H9 (cell line): ENCODE measurements at regions not wholly inside any gene's neighbourhood (a gene's known extent, or its start where the extent isn't known, plus 50 kb on each side); places are given as distances from the start of the nearest gene placed in this dataset.

ENCODE experiments used
- DNase-seq: peaks from one replicate; pipeline ENCODE4 v3.0.0-alpha.2; 2017
- H2AFZ ChIP-seq: one replicate; pipeline ENCODE4 v1.6.1; 2013; ENCODE audit warnings: mild to moderate bottlenecking, low read length, control low read depth, moderate library complexity
- H2AK5ac ChIP-seq: 2 replicates; pipeline ENCODE4 v1.6.1; 2013; ENCODE audit warnings: low read length, control low read depth, mixed read lengths; ENCODE audit not compliant: insufficient read length
- H2BK120ac ChIP-seq: one replicate; pipeline ENCODE4 v1.6.1; 2013; ENCODE audit warnings: low read depth, mild to moderate bottlenecking, low read length, control low read depth, inconsistent platforms; ENCODE audit not compliant: poor library complexity, severe bottlenecking
- H2BK12ac ChIP-seq: 2 replicates; pipeline ENCODE4 v1.6.1; 2013; ENCODE audit warnings: low read length, control low read depth, mixed read lengths, low read depth; ENCODE audit not compliant: insufficient read length
- H2BK15ac ChIP-seq: 2 replicates; pipeline ENCODE4 v1.6.1; 2013; ENCODE audit warnings: low read depth, low read length, control low read depth
- H2BK20ac ChIP-seq: one replicate; pipeline ENCODE4 v1.6.1; 2013; ENCODE audit warnings: low read depth, mild to moderate bottlenecking, low read length, control low read depth, inconsistent platforms; ENCODE audit not compliant: poor library complexity, severe bottlenecking
- H2BK5ac ChIP-seq: 2 replicates; pipeline ENCODE4 v1.6.1; 2013; ENCODE audit warnings: low read length, control low read depth, mixed read lengths; ENCODE audit not compliant: insufficient read length
- H3K14ac ChIP-seq: 2 replicates; pipeline ENCODE4 v1.6.1; 2013; ENCODE audit warnings: low read length, control low read depth; ENCODE audit not compliant: insufficient read depth
- H3K18ac ChIP-seq: 2 replicates; pipeline ENCODE4 v1.6.1; 2013; ENCODE audit warnings: low read depth, mild to moderate bottlenecking, mixed read lengths, low read length, control low read depth; ENCODE audit not compliant: insufficient read length
- H3K23ac ChIP-seq: 2 replicates; pipeline ENCODE4 v1.6.1; 2013; ENCODE audit warnings: low read length, control low read depth, mixed read lengths, low read depth; ENCODE audit not compliant: insufficient read length
- H3K23me2 ChIP-seq: 2 replicates; pipeline ENCODE4 v1.6.1; 2013; ENCODE audit warnings: low read depth, mild to moderate bottlenecking, mixed read lengths, low read length, control low read depth; ENCODE audit not compliant: insufficient read length, poor library complexity, severe bottlenecking
- H3K27ac ChIP-seq: 2 replicates; pipeline ENCODE4 v1.5.1; 2013; ENCODE audit warnings: low read length, control low read depth, mixed read lengths, low read depth; ENCODE audit not compliant: insufficient read length
- H3K27me3 ChIP-seq: 2 replicates; pipeline ENCODE4 v1.6.1; 2013; ENCODE audit warnings: low read length, control low read depth, inconsistent platforms; ENCODE audit not compliant: insufficient read depth
- H3K4ac ChIP-seq: 2 replicates; pipeline ENCODE4 v1.6.1; 2013; ENCODE audit warnings: low read depth, mild to moderate bottlenecking, control low read depth, inconsistent platforms, low read length, moderate library complexity
- H3K4me1 ChIP-seq: 2 replicates; pipeline ENCODE4 v1.6.1; 2013; ENCODE audit warnings: low read length, control low read depth, inconsistent platforms; ENCODE audit not compliant: insufficient read depth
- H3K4me2 ChIP-seq: 2 replicates; pipeline ENCODE4 v1.6.1; 2013; ENCODE audit warnings: low read length, control low read depth, mixed read lengths; ENCODE audit not compliant: insufficient read length, insufficient read depth
- H3K56ac ChIP-seq: 2 replicates; pipeline ENCODE4 v1.6.1; 2013; ENCODE audit warnings: low read depth, mild to moderate bottlenecking, mixed read lengths, low read length, control low read depth; ENCODE audit not compliant: insufficient read length
- H3K79me1 ChIP-seq: 2 replicates; pipeline ENCODE4 v1.6.1; 2013; ENCODE audit warnings: low read depth, mild to moderate bottlenecking, moderate library complexity, low read length, control low read depth, inconsistent platforms; ENCODE audit not compliant: insufficient read depth, poor library complexity, severe bottlenecking
- H3K79me2 ChIP-seq: 2 replicates; pipeline ENCODE4 v1.6.1; 2013; ENCODE audit warnings: low read length, control low read depth, inconsistent platforms; ENCODE audit not compliant: insufficient read depth
- H3K9ac ChIP-seq: 2 replicates; pipeline ENCODE4 v1.6.1; 2013; ENCODE audit warnings: low read length, control low read depth, mixed read lengths; ENCODE audit not compliant: insufficient read length; ENCODE audit errors: extremely low read depth
- H3K9me3 ChIP-seq: one replicate; pipeline ENCODE4 v1.6.1; 2013; ENCODE audit warnings: low read depth, low read length, inconsistent platforms; ENCODE audit not compliant: control insufficient read depth
- H3T11ph ChIP-seq: one replicate; pipeline ENCODE4 v1.6.1; 2013; ENCODE audit warnings: mild to moderate bottlenecking, low read length, control low read depth, inconsistent platforms
- H4K20me1 ChIP-seq: one replicate; pipeline ENCODE4 v1.6.1; 2013; ENCODE audit not compliant: control insufficient read depth, insufficient read length, insufficient read depth
- H4K5ac ChIP-seq: 2 replicates; pipeline ENCODE4 v1.6.1; 2013; ENCODE audit warnings: low read depth, mild to moderate bottlenecking, mixed read lengths, low read length, control low read depth; ENCODE audit not compliant: insufficient read length
- H4K8ac ChIP-seq: replicated peaks from 2 replicates; pipeline ENCODE4 v1.6.1; 2013; ENCODE audit warnings: low read length, control low read depth, mixed read lengths, low read depth; ENCODE audit not compliant: insufficient read length
- H4K91ac ChIP-seq: 2 replicates; pipeline ENCODE4 v1.6.1; 2013; ENCODE audit warnings: low read depth, mild to moderate bottlenecking, moderate library complexity, mixed read lengths, low read length, control low read depth; ENCODE audit not compliant: insufficient read length
- H3K27ac Mint-ChIP-seq, 3 experiments: 2 replicates in 2 of 3; 3 replicates in 1 of 3; pipeline ENCODE4 v1.8.0; 2020 to 2021; ENCODE audit warnings: mixed read lengths in 3 of 3, mild to moderate bottlenecking in 1 of 3, moderate library complexity in 1 of 3
- H3K27me3 Mint-ChIP-seq: 2 replicates; pipeline ENCODE4 v1.8.0; 2021; ENCODE audit warnings: low read depth, mild to moderate bottlenecking, moderate library complexity, mixed read lengths
- H3K36me3 Mint-ChIP-seq, 3 experiments: 2 replicates in 2 of 3; 3 replicates in 1 of 3; pipeline ENCODE4 v1.8.0; 2020 to 2021; ENCODE audit warnings: low read depth in 3 of 3, mixed read lengths in 3 of 3; ENCODE audit not compliant: insufficient read depth in 1 of 3
- H3K4me1 Mint-ChIP-seq, 2 experiments: 2 replicates each; pipeline ENCODE4 v1.8.0; 2020; ENCODE audit warnings: mixed read lengths in 2 of 2
- H3K4me3 Mint-ChIP-seq, 2 experiments: 2 replicates in 1 of 2; 3 replicates in 1 of 2; pipeline ENCODE4 v1.8.0; 2020 to 2021; ENCODE audit warnings: mild to moderate bottlenecking in 2 of 2, mixed read lengths in 2 of 2, moderate library complexity in 1 of 2
- H3K9me3 Mint-ChIP-seq, 2 experiments: 2 replicates in 1 of 2; 3 replicates in 1 of 2; pipeline ENCODE4 v1.8.0; 2020; ENCODE audit warnings: mild to moderate bottlenecking in 2 of 2, mixed read lengths in 2 of 2, moderate library complexity in 1 of 2
- CTCF ChIP-seq: fragments of 200-600 bp; sonication (generic); conservative IDR thresholded peaks from 3 replicates; pipeline ENCODE4 v1.8.0; 2021; ENCODE audit warnings: antibody characterized with exemption, mild to moderate bottlenecking
- WGBS: extraction: QIAGEN DNeasy Blood & Tissue Kit; methylation state at CpG from one replicate; pipeline ENCODE4 v1.1.7; 2013; ENCODE audit warnings: missing lambda C conversion rate, low lambda C conversion rate, mixed read lengths; ENCODE audit not compliant: insufficient read length; ENCODE audit errors: extremely low coverage; 5-methylcytosine and 5-hydroxymethylcytosine counted together

GRCh38 chr3:34235096-34235495 is 436.7 kb downstream of the PDCD6IP start:
- no peak overlapping the region for H2BK20ac ChIP-seq
- H3K9ac ChIP-seq = no peak overlapping the region
- no peak overlapping the region for H2AFZ ChIP-seq
- H2BK15ac ChIP-seq = no peak overlapping the region
- Mint-ChIP-seq H3K4me1 (no peaks in the 10 kb centered on the region), H3K27me3 (no peaks in the 10 kb centered on the region), H3K36me3 (no peaks in the 10 kb centered on the region), H3K27ac (no peak overlapping the region), H3K4me3 (no peak overlapping the region), H3K9me3 (no peaks in the 10 kb centered on the region)
- H3K18ac ChIP-seq = no peak overlapping the region
- H3K4me2 ChIP-seq = no peak overlapping the region
- H2BK12ac ChIP-seq = no peak overlapping the region
- no peak overlapping the region for H4K91ac ChIP-seq
- no peak overlapping the region for H2BK120ac ChIP-seq
- no peak overlapping the region for H2BK5ac ChIP-seq
- H3K23me2 ChIP-seq = no peaks in the 10 kb centered on the region
- no peak overlapping the region for H2AK5ac ChIP-seq
- no peak overlapping the region for H3K4ac ChIP-seq
- H3K56ac ChIP-seq = no peak overlapping the region
- no CpG with 5 or more reads among the region's 2 CpGs for WGBS
- TF ChIP-seq CTCF = no peak
- H3K27me3 ChIP-seq = no peaks in the 10 kb centered on the region
- no peak overlapping the region for H4K8ac ChIP-seq
- no peaks in the 10 kb centered on the region for H4K20me1 ChIP-seq
- no peak overlapping the region for H3T11ph ChIP-seq
- H3K14ac ChIP-seq = no peak overlapping the region
- H3K9me3 ChIP-seq = no peaks in the 10 kb centered on the region
- H3K23ac ChIP-seq = no peak overlapping the region
- no peaks in the 10 kb centered on the region for H3K79me2 ChIP-seq
- H4K5ac ChIP-seq = no peak overlapping the region
- DNase-seq = no peak
- H3K27ac ChIP-seq = no peak overlapping the region
- H3K79me1 ChIP-seq = no peaks in the 10 kb centered on the region
- no peaks in the 10 kb centered on the region for H3K4me1 ChIP-seq
